ENCODE measurements at regions not wholly inside any gene's neighbourhood (a gene's known extent, or its start where the extent isn't known, plus 50 kb on each side); places are given as distances from the start of the nearest gene placed in this dataset.

GRCh38 chr4:63795301-63795700, 613.9 kb downstream of the TECRL start:
- DNase-seq: no peak

GRCh38 chr4:63790377-63790776, 618.9 kb downstream of the TECRL start:
- no peak for DNase-seq

GRCh38 chr4:63788271-63788670, 621.0 kb downstream of the TECRL start:
- DNase-seq: no peak

GRCh38 chr4:63787326-63787725, 621.9 kb downstream of the TECRL start:
- DNase-seq: no peak

GRCh38 chr4:63786171-63786570, 623.1 kb downstream of the TECRL start:
- DNase-seq: no peak

GRCh38 chr4:63784822-63785221, 624.4 kb downstream of the TECRL start:
- DNase-seq: no peak

- no peak for DNase-seq
Observed at GRCh38 chr4:63777601-63778000, 631.6 kb downstream of the TECRL start.

- no peak for DNase-seq
Observed at GRCh38 chr4:63764400-63764799, 644.9 kb downstream of the TECRL start.

GRCh38 chr4:63757929-63758328, 651.3 kb downstream of the TECRL start:
- DNase-seq: no peak

GRCh38 chr4:63742882-63743281, 666.4 kb downstream of the TECRL start:
- DNase-seq: no peak

- no peak for DNase-seq
Observed at GRCh38 chr4:63729519-63729918, 679.7 kb downstream of the TECRL start.

- DNase-seq: no peak
Observed at GRCh38 chr4:63728480-63729177, 680.6 kb downstream of the TECRL start.

GRCh38 chr4:63717384-63717783, 691.9 kb downstream of the TECRL start:
- DNase-seq: no peak

- no peak for DNase-seq
Observed at GRCh38 chr4:63708661-63709060, 700.6 kb downstream of the TECRL start.

GRCh38 chr4:63700569-63700968, 708.7 kb downstream of the TECRL start:
- DNase-seq: no peak

- DNase-seq: no peak
Observed at GRCh38 chr4:63693321-63693720, 715.9 kb downstream of the TECRL start.

- DNase-seq: no peak
Observed at GRCh38 chr4:63678358-63678931, 730.8 kb downstream of the TECRL start.

- no peak for DNase-seq
Observed at GRCh38 chr4:63670735-63671134, 738.5 kb downstream of the TECRL start.

GRCh38 chr4:63663870-63664269, 745.4 kb downstream of the TECRL start:
- DNase-seq: no peak

- DNase-seq: no peak
Observed at GRCh38 chr4:63644396-63644795, 764.9 kb downstream of the TECRL start.

- DNase-seq: no peak
Observed at GRCh38 chr4:63637270-63637669, 772.0 kb downstream of the TECRL start.

GRCh38 chr4:63632858-63633257, 776.4 kb downstream of the TECRL start:
- DNase-seq: no peak

- DNase-seq: no peak
Observed at GRCh38 chr4:63620271-63620670, 789.0 kb downstream of the TECRL start.

GRCh38 chr4:63619771-63620170, 789.5 kb downstream of the TECRL start:
- no peak for DNase-seq
